ENCODE measurements at regions not wholly inside any gene's neighbourhood (a gene's known extent, or its start where the extent isn't known, plus 50 kb on each side); places are given as distances from the start of the nearest gene placed in this dataset.

DNA sequence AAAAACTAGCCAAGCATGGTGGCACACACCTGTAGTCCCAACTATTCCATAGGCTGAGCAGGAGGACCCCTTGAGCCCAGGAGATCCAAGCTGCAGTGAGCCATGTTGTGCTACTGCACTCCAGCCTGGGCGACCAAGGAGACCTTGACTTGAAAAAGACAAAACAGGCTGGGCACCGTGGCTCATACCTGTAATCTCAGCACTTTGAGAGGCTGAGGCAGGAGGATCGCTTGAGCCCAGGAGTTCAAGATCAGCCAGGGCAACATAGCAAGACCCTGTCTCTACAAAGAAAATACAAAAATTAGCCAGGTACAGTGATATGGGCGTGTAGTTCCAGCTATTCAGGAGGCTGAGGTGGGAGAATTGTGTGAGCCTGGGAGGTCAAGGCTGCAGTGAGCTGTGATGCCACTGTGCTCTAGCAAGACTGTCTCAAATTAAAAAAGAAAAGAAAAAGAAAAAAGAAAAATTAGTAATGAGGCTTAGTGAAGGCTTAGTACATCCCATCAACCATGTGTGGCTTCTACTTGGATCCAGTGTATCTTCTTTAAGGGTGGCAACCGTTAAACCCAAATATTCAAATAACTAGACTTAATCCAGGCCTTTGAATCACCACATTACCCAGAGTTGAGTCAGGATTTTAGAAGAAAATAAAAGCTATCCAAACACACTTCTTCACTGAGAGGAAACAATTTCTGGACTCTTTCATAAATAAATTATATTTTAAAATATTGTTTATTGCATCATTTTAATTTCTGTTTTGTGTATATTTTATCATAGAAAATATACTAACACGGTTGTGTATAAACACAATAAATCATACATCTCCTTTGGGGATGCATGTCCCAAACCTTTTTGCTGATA is 74.3 kb upstream of the RAB4A start:
- no peak for FAIRE-seq

DNA sequence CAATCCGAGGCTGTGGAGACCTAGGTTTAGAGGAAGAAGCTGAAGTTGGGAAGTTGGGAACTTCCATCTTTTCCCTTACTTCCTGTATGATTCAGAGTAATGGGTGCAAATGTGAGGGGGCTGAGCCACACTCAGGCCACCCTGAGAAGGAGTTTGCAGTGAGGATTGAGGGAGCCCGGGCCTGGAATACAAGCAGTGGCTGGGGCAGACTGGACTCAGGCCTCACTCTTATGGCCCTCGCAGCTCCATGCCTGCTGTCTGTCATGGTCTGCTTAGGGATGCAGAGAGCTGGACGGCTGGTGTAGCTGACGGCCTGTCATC is 73.7 kb upstream of the RAB4A start:
- no peak for FAIRE-seq

DNA sequence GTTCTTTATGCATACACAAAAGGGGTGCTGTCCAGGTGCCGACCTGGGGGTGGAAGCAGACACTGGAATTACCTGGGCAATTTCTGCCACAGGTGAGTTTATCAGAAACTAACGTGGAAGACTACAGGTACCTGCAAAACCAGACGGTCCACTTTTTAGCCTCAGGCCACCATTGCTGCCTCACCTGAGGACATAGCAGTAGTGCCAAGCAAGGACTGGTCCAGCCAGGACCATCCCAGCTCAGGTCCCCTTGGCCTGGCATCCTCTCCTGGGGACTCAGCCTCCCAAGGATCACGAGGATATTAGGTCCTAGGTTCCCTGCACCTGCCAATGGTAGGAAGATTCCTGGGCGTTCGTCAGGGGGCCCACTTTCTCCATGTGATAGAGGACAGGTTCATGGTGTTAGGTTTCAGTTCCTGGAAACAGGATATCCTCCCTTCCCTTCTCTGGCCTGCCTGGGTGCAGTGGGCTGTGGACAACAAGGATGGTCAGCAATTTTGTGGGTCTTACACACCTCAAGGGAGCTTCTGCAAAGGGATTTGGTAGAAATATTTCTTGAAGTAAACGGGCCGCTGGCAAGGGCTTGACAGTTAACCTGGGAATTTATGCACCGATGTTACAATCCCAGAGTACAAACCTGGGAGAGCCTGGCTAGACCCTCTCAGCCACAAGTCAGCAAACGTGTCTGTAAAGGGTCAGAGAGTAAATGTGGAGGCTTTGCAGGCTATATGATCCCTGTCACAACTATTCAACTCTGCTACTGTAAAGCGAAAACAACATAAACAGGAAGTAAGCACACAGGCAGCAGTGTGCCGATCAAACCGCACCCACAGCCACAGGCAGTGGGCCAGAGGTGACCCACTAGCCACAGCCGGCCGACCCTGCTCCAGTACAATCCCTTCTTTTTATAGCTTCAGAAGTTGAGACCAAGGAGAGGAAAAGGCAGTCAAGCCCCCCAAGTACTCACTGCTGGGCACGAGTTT is 71.4 kb upstream of the RAB4A start:
- no peak for FAIRE-seq

DNA sequence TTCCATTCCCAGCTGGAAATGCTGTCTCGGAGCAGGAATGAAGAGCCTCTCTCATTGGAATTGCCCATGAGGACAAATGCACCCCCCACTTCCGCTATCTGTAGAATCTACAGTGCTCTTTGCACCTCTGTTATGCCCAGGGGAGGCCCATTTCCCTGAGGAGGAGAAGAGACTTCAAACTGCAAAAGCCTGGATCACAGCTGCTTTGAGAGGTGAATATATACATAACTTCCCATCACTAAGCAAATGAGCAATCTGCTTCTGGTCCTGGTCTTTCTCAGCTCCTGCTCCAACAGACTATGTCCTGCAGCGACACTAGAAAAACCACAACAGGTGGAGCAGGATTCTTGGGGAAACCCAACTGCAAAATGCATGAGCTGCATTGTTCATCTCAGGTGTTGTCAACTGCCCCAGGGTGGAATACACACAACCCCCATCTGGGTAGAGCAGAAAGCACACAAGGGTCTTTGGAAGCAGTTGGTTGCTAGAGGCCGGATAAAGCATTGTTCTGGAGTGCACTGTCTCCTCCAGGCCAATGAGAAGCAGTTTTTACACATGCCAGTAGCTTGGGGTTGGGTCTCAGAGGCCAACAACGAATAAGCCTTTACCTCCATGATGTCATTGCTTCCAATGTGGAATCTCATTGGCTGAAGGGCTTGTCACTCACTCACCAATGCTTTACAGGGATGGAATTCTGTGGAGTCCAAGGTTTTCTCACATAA is 67.7 kb upstream of the RAB4A start:
- no peak for FAIRE-seq

DNA sequence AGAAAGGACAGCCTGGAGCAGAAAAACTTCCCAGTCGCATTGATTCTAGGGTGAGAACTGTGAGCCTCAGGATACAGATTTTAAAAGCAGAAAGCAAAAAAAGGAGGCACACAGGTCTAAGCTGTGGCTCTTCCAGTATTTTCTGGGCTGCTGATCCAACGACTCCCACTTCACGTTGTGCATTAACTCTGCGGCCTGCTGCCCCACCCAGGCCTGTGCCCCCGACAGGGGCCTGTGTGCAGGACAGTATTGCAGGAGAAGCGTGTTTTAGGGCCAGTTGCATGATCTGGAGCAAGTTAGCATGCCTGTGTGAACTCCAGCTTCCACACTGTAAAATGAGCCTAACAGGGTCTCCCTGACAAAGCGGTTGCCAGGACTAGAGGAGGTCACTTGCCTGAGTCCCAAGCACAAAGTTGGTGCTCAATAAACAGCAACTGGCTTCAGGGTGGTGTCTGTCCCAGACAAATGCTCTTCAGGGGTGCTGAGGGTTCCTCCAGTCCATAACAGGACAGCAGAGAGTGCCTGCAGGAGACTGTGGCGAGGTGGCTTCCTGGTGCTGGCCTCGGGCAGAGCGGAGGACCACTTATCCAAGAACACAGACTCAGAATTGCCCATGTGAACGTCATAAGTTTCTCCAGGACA is 66.8 kb upstream of the RAB4A start:
- FAIRE-seq: no peak

DNA sequence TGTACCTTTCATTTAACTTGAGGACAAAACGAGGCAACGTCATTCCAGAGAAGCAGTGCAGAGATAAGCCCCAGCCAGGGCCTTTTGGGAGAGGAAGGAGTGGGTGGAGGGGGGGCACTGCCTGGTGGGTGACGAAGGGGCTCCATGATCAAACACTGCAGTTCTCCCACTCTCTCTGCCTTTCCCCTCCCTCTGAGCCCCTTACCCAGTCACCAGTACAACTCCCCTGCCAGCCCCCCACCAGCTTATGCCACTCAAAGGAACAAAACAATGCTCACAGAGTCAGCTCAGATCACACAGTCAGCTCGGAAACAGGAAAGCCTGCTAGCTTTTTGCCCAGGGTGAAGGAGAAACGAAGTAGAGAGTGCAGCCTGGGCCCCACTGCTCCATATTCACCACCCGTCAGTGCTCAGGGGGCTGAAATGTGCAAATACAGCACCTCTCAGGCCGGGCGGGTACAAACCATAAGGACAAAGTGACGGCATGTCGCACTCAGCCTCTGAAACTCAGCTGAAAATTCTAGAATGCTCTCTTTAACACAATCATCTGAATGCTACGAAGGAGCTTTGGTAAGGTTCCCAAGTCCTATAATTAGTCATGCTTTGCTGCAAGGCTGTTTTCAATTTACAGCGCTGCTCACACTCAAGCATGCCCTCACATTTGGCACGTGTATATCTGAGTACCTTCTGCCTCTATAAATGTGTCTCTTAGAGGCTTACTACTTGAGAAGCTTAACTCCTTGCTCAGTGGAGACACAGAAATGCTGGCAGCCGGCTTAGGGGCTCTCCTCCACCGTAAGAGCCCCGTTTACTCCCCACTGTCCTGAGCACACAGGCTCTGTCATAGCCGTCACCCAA is 65.8 kb upstream of the RAB4A start:
- no peak for FAIRE-seq

DNA sequence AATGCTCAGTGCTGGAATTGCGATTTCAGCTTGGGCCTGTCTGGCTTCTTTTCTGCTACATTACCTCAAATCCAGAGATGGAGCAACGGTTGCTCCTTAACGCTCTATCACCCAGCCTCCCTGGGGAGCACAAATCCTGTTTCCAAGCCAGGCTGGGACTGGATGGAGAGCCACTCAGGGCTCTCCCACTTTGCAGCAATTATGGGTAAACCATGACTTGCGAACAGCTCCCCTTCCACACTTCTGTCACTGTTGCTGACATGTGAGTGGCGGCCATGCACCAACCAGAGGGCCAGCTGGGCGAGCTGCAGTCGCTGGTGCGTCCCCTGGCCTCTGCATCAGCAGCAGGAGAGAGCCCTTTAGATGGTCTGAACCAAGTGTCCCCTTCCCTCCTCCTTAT is 65.1 kb upstream of the RAB4A start:
- FAIRE-seq: no peak

DNA sequence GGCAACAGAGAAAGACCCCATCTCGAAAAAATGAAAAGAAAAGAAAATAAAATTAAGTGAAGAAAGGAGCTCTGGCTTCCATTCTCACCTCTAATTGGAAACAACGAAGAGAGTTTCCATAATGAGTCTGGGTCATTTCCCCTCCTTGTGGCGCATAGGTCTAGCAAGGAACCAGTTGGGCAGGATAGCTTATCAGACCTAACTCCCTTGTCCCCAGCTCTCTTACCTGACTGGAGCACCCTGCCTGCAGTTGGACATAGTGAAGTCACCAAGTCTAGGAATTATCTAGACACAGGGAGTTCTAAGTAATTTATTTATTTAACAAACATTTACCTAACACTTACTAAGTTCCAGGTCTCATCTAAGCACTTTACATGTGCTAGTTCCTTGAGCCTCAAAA is 63.0 kb upstream of the RAB4A start:
- no peak for FAIRE-seq

DNA sequence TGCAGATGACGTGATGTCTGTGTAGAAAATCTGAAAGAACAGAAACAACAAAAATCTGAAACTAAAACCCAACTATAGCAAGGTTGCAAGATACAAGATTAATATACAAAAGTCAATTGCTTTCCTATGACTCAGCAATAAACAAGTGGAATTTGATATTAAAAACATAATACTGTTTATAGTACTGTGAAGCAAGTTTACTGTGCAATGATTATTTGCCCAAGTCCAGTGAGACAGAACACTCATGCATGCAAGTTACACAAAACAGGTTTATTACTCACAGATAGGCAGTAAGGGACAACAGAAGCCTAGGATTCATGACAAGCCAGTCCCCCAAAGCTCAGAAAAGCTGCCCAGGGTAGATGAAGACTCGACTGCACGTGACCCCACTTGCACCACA is 62.4 kb upstream of the RAB4A start:
- no peak for FAIRE-seq

DNA sequence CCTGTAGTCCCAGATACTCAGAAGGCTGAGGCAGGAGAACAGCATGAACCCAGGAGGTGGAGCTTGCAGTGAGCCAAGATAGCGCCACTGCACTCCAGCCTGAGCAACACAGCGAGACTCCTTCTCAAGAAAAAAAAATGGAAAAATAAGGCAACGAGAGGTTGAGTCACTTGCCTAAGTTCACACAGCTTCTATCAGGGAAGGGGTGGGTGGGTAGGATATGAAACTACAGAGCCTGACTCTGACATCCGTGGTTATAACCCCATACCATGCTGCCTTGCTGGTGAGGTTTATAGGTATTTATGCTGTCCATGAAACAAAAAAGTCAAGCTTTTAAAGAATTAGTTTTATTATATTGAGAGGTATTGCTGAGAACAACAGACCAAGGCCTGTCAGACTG is 61.5 kb upstream of the RAB4A start:
- no peak for FAIRE-seq

DNA sequence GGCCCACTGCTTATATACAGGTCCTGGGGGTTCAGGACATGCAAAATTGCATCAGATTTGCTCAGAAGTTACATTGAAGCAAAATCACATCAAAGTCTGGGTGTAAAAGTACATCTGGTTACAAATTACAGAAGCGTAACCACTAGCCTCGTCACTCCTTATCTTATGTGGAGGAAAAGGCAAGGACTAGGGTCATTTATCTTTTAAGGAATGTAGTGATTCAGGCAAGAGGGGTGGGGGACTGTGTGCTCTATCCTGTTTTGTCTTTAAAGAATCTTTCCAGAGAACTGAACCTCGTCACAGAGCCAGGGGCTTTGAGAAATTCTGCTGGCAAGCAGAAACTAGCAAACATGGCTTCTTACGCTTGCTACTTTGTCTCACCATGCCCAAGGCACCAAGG is 61.1 kb upstream of the RAB4A start:
- no peak for FAIRE-seq

DNA sequence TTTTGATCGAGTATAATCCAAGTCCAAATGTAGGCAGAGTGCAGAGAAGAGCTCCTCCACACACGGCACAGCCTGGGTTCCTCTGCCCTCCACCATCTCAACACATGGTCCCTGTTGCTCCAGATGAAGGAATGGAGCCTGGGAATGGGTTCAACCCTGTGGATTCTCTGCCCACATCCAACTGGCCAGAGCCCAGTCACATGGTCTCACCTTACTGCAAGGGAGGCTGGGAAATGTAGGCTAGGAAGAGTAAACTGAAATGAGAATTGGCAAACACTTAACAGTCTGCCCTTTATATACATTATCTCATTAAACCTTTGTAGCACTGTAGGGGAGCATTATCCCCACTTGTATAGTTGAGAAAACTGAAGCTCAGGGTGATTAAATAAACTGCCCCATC is 60.1 kb upstream of the RAB4A start:
- FAIRE-seq: no peak

DNA sequence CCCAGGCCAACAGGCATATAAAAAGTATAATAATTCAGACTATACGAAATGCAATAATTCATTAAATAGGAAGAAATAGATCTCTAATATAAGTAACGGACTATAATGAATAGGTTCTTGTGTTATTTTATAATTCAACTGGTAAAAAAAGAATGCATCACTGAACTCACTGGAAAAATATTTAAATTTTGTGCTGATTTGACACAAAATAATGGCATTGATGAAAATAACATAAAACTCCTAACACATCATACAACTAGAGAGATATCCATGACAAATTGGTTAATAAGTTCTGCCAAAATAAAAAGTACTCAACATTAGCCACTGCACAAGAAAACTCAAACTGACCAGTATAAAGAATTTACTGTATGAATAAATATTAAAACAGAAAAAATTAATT is 57.1 kb upstream of the RAB4A start:
- FAIRE-seq: no peak

DNA sequence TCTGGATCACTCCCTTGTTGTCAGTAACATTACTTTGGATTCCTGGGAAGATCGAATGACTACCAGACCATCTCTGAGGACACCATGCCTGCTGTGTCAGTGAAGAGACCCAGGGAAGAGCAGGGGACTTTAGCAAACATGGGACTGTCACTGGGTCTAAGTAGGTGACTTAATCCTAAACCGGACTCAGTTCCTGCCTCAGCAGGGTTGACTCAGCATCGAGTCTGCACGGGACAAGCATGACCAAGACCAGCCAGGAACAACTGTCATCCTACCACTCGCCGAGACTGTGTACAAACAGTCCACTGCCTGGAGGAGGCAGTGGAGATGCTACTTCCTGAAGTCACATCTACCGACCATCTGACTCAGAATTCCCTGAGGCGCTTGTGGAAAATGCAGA is 53.2 kb upstream of the RAB4A start:
- no peak for FAIRE-seq

DNA sequence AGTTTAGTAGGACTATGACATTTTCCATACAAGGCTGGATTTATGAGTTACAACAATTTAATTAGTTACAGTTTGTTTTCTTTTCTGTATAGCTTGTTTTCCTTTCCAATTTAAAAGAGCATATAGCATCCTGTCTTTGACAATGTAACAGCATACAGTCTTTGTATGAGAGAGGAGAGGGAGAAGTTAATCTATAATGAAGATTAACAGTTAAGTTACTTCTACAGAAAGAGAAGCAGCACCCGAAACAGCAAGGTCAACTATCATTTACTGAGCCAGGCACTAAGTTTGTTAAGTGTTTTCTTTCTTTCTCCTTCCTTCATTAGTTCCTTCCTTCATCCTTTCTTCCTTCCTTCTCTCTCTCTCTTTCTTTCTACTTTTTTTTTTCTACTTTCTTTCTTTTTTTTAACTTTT is 52.3 kb upstream of the RAB4A start:
- FAIRE-seq: no peak

DNA sequence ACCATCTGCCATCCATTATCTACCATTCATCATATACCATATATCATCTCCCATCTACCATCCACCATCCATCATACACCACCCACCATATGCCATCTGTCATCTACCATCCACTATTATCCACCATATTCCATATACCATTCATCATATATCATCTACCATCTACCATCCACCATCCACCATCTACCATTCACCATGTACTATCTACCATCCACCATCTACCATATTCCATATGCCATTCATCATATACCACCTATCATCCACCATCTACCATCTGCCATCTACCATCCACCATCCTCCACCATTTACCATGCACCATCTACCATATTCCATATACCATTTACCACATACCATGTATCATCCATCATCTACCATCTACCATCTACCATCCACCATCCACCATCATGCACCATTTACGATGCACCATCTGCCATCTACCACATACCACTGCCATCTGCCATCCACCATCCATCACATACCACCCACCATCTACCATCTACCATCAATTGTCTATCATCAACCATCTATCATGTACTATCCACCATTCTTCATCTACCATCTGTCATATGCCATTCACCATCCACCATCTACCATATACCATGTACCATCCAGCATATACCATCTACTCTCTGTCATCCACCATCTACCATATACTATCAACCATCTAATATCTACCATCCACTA is 50.6 kb upstream of the RAB4A start:
- no peak for FAIRE-seq

DNA sequence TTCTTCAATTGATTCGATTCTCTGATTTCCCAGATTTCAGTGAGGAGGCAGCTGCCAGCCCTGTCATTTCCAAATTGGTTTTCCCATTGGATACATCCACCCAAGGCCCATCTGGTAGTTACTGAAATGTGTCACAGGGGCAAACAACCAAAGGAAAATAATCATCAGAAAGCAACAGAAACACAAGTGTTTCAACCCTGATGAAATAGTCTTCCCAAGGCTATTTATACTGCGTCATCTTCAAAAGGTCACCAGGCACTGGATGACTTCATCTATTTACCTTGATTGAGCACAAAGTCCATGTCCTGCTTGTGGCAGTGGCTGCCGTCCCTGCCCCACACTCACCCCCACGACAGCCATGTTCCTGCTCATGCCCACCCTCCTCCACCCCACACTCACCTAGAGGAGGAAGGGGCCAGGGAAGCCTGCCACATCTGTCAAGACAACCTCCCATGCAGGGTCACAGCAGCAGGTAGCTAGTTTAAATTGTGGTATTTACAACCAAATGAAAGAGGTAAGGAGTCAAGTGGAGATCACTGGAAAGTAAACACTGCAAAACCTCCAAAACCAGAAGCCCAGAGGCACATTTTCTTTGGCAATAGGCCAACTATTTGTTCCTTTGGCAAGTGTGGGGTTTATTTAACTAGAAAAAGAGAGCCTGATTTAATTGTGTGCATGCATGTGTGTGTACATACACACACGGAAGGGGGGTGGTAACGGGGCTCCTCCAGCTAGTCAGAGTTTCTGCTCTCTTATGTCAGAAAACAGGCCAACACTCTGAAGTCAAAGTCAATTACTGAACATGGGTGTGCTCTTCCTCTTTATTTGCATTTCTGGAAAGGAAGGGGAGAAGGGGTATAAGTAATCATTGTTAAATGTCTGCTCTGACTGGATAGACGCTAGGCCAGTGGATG is 49.5 kb upstream of the RAB4A start:
- no peak for FAIRE-seq
